BE2C (cell line): ENCODE measurements at regions not wholly inside any gene's neighbourhood (a gene's known extent, or its start where the extent isn't known, plus 50 kb on each side); places are given as distances from the start of the nearest gene placed in this dataset.

Experiments
- DNase-seq: peaks from one replicate; pipeline ENCODE4 v3.0.0-alpha.2; 2020
- H3K27me3 ChIP-seq: fragments of 250-450 bp; sonication (Bioruptor Pico); 2 replicates; pipeline ENCODE4 v1.5.1; 2020; ENCODE audit warnings: mild to moderate bottlenecking
- H3K36me3 ChIP-seq: fragments of 250-450 bp; sonication (Bioruptor Pico); 2 replicates; pipeline ENCODE4 v1.5.1; 2020; ENCODE audit warnings: mild to moderate bottlenecking
- H3K4me1 ChIP-seq: fragments of 250-450 bp; sonication (Bioruptor Pico); 2 replicates; pipeline ENCODE4 v1.5.1; 2020
- H3K4me3 ChIP-seq: 2 replicates; pipeline ENCODE4 v1.5.1; 2011; ENCODE audit warnings: low read depth, low read length
- H3K9me3 ChIP-seq: fragments of 250-450 bp; sonication (Bioruptor Pico); 2 replicates; pipeline ENCODE4 v1.5.1; 2020
- TF ChIP-seq, protein P1 (sequence below): IDR thresholded peaks from 2 replicates; pipeline ENCODE4 v1.5.1; 2012; ENCODE audit warnings: mild to moderate bottlenecking, low read depth, low read length

DNA sequence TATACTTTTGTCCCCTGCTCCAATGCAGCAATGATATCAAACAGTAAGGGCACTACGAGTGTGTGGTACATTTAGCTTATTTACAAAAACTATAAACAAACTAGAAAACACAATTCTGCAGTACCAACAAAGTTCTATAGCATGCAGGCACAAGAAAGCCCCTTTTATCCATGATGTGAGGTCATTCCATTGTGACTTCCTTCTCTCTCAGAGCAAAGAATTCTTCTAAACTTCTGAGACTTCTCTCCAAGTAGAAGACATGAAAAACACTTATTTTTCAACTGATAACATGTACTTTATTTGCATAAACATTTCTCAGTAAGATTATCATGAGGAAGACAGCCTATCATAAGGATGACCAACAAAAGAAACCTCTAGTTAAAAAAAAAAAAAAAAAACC lies 569.8 kb downstream of the TLE1 start:
- Histone ChIP-seq H3K9me3 (no peaks in the 10 kb centered on the region), H3K4me1 (no peaks in the 10 kb centered on the region; the same call in 1 of the 2 replicates), H3K4me3 (no peak overlapping the region), H3K36me3 (no peaks in the 10 kb centered on the region), H3K27me3 (no peaks in the 10 kb centered on the region)
- DNase-seq = no peak
- TF ChIP-seq, protein P1, sequence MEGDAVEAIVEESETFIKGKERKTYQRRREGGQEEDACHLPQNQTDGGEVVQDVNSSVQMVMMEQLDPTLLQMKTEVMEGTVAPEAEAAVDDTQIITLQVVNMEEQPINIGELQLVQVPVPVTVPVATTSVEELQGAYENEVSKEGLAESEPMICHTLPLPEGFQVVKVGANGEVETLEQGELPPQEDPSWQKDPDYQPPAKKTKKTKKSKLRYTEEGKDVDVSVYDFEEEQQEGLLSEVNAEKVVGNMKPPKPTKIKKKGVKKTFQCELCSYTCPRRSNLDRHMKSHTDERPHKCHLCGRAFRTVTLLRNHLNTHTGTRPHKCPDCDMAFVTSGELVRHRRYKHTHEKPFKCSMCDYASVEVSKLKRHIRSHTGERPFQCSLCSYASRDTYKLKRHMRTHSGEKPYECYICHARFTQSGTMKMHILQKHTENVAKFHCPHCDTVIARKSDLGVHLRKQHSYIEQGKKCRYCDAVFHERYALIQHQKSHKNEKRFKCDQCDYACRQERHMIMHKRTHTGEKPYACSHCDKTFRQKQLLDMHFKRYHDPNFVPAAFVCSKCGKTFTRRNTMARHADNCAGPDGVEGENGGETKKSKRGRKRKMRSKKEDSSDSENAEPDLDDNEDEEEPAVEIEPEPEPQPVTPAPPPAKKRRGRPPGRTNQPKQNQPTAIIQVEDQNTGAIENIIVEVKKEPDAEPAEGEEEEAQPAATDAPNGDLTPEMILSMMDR = no peak

DNA sequence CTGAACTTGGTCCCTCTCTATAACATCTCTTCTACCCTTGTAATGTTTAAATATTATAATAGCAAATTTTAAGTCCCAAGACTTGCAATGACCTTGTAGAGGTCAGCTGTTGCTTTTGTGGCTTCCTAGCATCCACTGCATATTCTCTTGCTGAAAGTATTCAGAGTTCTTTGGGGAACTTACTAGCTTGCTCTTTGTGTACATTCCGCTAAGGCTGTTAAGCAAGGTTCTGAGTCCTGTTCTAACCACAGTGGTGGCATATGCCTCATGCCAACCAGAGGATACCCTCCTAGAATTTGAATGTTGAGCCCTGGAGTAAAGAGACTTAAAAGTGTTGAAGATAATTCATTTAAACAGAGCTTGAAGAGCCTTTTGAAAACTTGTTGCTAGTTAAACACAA lies 570.9 kb downstream of the TLE1 start:
- no peaks in the 10 kb centered on the region for H3K36me3 ChIP-seq
- no peak overlapping the region for H3K4me3 ChIP-seq
- no peaks in the 10 kb centered on the region for H3K9me3 ChIP-seq
- DNase-seq = no peak
- TF ChIP-seq, protein P1 = no peak
- H3K27me3 ChIP-seq = no peaks in the 10 kb centered on the region
- no peaks in the 10 kb centered on the region for H3K4me1 ChIP-seq

DNA sequence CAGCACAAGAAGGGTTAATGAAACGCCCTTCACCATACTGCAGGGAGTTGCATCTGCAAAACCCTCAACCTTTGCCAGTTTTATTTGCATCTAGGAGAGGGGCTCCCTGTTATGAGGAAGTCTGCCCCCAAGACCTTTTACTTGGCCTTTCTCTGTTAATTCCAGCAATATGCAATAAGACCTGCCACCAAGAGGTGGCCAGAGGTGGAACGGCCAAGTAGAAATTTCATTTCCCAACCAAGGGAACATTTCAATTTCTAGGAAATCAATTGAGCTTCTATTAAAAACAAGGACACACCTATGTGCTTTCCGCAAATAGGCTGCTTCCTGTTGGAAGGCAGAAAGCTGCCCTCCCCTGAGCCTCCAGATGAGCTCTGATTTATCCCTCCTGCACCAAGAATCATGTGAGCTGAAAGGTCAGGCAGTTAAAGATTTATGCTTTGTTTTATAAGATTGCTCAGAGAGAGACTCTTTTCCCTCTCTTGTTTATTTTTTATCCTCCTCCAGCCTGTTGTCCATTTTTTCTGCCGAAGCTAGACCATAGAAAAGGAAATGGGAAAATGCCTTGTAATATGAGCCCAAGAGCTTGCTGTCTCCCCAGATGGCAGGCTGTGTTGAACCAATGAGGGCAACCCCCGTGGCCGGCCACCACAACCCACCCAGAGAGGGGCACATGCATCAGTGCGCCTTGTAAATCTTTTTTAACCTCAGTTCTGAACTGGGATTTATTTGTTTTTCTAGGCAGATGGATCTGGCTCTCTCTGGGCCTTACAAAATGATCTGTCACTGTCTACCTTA lies 572.8 kb downstream of the TLE1 start:
- TF ChIP-seq, protein P1 = peak; percentile 21
- Histone ChIP-seq H3K27me3 (no peaks in the 10 kb centered on the region), H3K4me3 (no peak overlapping the region)

DNA sequence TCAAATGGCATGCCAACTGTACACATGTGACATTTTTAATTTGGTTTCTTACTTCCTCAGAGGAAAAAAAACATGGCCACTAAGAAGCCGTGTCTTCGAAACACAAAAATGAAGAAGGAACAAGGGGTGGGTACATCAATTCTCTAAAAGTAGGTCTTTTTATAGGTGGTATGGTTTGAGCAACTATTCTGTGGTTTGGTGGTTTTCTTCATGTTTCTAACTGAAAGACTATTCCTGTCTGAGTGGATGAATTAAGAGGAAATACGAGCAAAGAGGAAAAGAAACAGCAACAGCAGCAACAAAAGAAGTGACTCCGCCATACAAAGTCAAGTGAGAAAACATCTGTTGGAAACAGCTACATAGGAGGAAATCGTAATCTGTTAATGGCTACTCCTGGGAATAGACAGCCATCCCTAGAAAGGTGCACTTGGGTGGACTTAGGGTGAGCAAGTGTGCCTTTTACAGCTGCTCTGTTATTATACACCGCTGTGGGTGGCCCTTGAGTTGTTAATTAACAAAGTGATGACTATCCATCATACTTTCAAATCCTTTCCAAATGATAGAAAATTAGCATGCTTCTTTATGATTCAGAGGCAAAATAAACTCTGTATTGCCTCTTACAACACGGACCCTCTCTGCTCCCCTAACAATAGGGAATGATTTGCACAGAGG lies 575.8 kb downstream of the TLE1 start:
- H3K4me3 ChIP-seq = no peak overlapping the region
- TF ChIP-seq, protein P1 = no peak
- H3K27me3 ChIP-seq = no peaks in the 10 kb centered on the region
- no peak for DNase-seq
- no peaks in the 10 kb centered on the region for H3K4me1 ChIP-seq
- H3K36me3 ChIP-seq = no peaks in the 10 kb centered on the region
- no peaks in the 10 kb centered on the region for H3K9me3 ChIP-seq

More for the DNA sequence above, 572.8 kb downstream of the TLE1 start:
- Histone ChIP-seq H3K36me3 (no peaks in the 10 kb centered on the region), H3K9me3 (no peaks in the 10 kb centered on the region), H3K4me1 (no peaks in the 10 kb centered on the region)
- DNase-seq = no peak

DNA sequence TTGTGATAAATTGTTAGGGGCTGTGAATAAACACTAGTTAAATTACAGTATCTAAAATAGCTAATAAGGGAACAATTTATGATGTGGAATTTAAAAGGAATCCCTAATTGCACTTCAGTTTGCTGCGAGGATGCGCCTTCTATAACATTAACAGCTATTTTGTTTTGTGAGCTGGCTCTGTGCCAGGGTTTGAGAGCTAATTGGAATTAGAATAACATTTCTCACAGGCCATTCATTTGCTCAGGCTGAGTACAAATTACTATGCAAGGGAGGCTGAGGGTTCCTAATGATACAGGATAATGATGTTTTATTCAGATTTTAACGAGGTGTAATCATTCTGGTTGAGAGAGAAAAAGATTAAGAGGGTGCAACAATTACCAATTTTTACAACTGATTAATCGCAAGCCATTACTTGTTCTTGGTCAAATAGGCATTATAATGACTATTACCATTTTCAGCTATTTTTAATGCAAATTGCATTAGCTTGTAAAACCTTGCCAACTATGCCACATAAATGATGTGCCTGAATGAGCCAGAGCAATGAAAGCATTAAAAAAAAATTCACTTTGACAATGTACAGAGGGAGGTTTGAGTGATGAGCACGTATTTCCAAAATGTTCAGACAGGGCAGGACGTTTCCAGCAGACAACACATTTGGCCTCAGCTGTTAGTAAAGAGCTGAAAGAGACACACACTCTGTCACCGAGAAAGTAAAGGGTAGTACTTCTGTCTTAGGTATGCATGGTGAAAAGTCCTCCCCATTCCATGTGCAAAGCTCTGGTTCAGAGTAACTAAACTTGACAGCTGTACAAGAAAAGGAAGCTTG lies 576.5 kb downstream of the TLE1 start:
- Histone ChIP-seq H3K9me3 (no peaks in the 10 kb centered on the region), H3K4me3 (no peak overlapping the region), H3K36me3 (no peaks in the 10 kb centered on the region), H3K27me3 (no peaks in the 10 kb centered on the region), H3K4me1 (no peaks in the 10 kb centered on the region)
- DNase-seq = no peak
- TF ChIP-seq, protein P1 = no peak
